C4-2B (cell line): ENCODE measurements at regions not wholly inside any gene's neighbourhood (a gene's known extent, or its start where the extent isn't known, plus 50 kb on each side); places are given as distances from the start of the nearest gene placed in this dataset.

Source experiments
- ZFX ChIP-seq: fragments of 450-650 bp; IDR thresholded peaks from 2 replicates; pipeline ENCODE4 v1.6.1; 2017
- TF ChIP-seq, protein P1 (sequence below): fragments of 450-650 bp; conservative IDR thresholded peaks from 2 replicates; pipeline ENCODE4 v1.5.1; 2017; ENCODE audit warnings: mild to moderate bottlenecking

DNA sequence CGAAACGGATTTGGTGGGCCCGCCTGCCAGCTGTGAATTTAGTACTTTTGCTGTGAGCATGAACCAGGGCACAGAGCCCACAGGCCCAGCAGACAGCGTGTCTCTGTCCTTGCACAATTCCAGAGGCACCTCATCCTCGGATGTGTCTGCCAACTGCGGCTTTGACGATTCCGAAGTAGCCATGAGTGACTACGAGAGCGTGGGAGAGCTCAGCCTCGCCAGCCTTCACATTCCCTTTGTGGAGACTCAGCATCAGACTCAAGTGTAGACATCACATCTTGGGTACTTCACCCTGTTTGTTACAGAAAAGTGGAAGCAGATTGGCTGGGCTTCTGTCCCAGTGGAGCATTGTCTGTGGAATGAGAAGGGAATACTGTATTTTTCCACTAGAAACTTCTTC is 78.6 kb upstream of the MTNR1B start:
- TF ChIP-seq, protein P1, sequence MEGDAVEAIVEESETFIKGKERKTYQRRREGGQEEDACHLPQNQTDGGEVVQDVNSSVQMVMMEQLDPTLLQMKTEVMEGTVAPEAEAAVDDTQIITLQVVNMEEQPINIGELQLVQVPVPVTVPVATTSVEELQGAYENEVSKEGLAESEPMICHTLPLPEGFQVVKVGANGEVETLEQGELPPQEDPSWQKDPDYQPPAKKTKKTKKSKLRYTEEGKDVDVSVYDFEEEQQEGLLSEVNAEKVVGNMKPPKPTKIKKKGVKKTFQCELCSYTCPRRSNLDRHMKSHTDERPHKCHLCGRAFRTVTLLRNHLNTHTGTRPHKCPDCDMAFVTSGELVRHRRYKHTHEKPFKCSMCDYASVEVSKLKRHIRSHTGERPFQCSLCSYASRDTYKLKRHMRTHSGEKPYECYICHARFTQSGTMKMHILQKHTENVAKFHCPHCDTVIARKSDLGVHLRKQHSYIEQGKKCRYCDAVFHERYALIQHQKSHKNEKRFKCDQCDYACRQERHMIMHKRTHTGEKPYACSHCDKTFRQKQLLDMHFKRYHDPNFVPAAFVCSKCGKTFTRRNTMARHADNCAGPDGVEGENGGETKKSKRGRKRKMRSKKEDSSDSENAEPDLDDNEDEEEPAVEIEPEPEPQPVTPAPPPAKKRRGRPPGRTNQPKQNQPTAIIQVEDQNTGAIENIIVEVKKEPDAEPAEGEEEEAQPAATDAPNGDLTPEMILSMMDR: no peak
- no peak for TF ChIP-seq ZFX
